MM.1S (cell line): ENCODE measurements at regions not wholly inside any gene's neighbourhood (a gene's known extent, or its start where the extent isn't known, plus 50 kb on each side); places are given as distances from the start of the nearest gene placed in this dataset.

ENCODE experiments used
- EZH2phosphoT487 ChIP-seq: fragments of 300-600 bp; sonication (generic); IDR thresholded peaks from 2 replicates; pipeline ENCODE4 v1.6.1; 2018; ENCODE audit warnings: antibody characterized with exemption, low read length
- TF ChIP-seq, protein P1 (sequence below): fragments of 300-600 bp; sonication (generic); IDR thresholded peaks from 2 replicates; pipeline ENCODE4 v1.5.1; 2016; ENCODE audit warnings: antibody characterized with exemption, low read length, mixed read lengths

DNA sequence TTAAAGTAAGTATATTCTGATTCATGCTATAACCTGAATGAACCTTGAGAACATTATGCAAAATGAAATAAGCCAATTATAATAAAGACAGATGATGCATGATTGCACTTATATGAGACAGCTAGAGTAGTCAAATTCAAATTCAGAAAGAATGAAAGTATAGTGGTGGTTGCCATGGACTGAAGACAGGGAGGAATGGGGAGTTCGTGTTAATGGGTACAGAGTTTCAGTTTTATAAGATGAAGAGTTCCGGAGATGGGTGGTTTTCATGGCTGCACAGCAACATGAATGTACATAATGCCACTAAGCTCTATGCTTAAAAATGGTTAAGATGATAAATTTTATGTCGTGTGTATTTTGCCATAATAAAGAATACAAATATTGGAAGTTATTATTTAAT, 751.2 kb downstream of the TSN start:
- TF ChIP-seq, protein P1, sequence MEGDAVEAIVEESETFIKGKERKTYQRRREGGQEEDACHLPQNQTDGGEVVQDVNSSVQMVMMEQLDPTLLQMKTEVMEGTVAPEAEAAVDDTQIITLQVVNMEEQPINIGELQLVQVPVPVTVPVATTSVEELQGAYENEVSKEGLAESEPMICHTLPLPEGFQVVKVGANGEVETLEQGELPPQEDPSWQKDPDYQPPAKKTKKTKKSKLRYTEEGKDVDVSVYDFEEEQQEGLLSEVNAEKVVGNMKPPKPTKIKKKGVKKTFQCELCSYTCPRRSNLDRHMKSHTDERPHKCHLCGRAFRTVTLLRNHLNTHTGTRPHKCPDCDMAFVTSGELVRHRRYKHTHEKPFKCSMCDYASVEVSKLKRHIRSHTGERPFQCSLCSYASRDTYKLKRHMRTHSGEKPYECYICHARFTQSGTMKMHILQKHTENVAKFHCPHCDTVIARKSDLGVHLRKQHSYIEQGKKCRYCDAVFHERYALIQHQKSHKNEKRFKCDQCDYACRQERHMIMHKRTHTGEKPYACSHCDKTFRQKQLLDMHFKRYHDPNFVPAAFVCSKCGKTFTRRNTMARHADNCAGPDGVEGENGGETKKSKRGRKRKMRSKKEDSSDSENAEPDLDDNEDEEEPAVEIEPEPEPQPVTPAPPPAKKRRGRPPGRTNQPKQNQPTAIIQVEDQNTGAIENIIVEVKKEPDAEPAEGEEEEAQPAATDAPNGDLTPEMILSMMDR, result no peak
- no peak for TF ChIP-seq EZH2phosphoT487
